OCI-LY7 (cell line): ENCODE measurements at regions not wholly inside any gene's neighbourhood (a gene's known extent, or its start where the extent isn't known, plus 50 kb on each side); places are given as distances from the start of the nearest gene placed in this dataset.

Experiments
- CTCF ChIP-seq: fragments of 200-600 bp; sonication (generic); conservative IDR thresholded peaks from 2 replicates; pipeline ENCODE4 v1.5.1; 2014; ENCODE audit warnings: mild to moderate bottlenecking, antibody characterized with exemption, low read length, moderate library complexity, mixed read lengths
- EZH2phosphoT487 ChIP-seq: fragments of 200-600 bp; sonication (generic); IDR thresholded peaks from 2 replicates; pipeline ENCODE4 v1.6.1; 2018; ENCODE audit warnings: low read depth, borderline replicate concordance, mild to moderate bottlenecking, mixed run types, antibody characterized with exemption, low read length, moderate library complexity, mixed read lengths

GRCh38 chr6:2396042-2396657 lies 150.7 kb upstream of the GMDS start:
- TF ChIP-seq CTCF, result no peak
- TF ChIP-seq EZH2phosphoT487, result no peak
